Kidney (tissue), 13 donors: ENCODE measurements at regions not wholly inside any gene's neighbourhood (a gene's known extent, or its start where the extent isn't known, plus 50 kb on each side); places are given as distances from the start of the nearest gene placed in this dataset.
A peak's percentile ranks its signal among the peaks of the same experiment; 100 is the strongest.

Source experiments
- DNase-seq, 5 donors: peaks; one replicate each; pipeline ENCODE4 v3.0.0-alpha.2; 2013 to 2020
- FAIRE-seq: peaks from 2 replicates; lab custom pipeline; 2012; peaks lifted over from hg19 to GRCh38; lab: Jason Lieb, UNC
- H3K27ac ChIP-seq, 2 donors: one replicate each; pipeline ENCODE4 v1.7.0; 2013; ENCODE audit warnings: low read depth in 2 of 2, low read length in 2 of 2, inconsistent platforms in 1 of 2
- H3K27me3 ChIP-seq: one replicate; pipeline ENCODE4 v1.7.1; 2013; ENCODE audit warnings: low read length, inconsistent platforms; ENCODE audit not compliant: control insufficient read depth, insufficient read depth
- H3K36me3 ChIP-seq, 3 donors: one replicate each; pipeline versions ENCODE4 v1.7.0 to v1.7.1; 2013; ENCODE audit warnings: low read length in 3 of 3, control low read depth in 1 of 3, inconsistent platforms in 1 of 3; ENCODE audit not compliant: insufficient read depth in 3 of 3, control insufficient read depth in 2 of 3
- H3K4me1 ChIP-seq, 3 donors: one replicate each; pipeline versions ENCODE4 v1.7.0 to v1.7.1; 2013; ENCODE audit warnings: low read length in 3 of 3, inconsistent platforms in 1 of 3, low read depth in 1 of 3; ENCODE audit not compliant: control insufficient read depth in 2 of 3, insufficient read depth in 2 of 3
- H3K4me3 ChIP-seq, 3 donors: one replicate each; pipeline versions ENCODE4 v1.7.0 to v1.8.1; 2013; ENCODE audit warnings: low read length in 3 of 3, control low read depth in 1 of 3, inconsistent platforms in 1 of 3
- H3K9ac ChIP-seq, 3 donors: one replicate each; pipeline versions ENCODE4 v1.7.0 to v1.7.1; 2013; ENCODE audit warnings: low read length in 3 of 3, control low read depth in 1 of 3, inconsistent platforms in 1 of 3
- H3K9me3 ChIP-seq, 3 donors: one replicate each; pipeline versions ENCODE4 v1.7.0 to v1.7.1; 2013; ENCODE audit warnings: low read length in 3 of 3, control low read depth in 1 of 3, inconsistent platforms in 1 of 3; ENCODE audit not compliant: control insufficient read depth in 2 of 3, insufficient read depth in 1 of 3
- CTCF ChIP-seq: IDR thresholded peaks from 3 replicates; pipeline ENCODE4 v1.5.1; 2012; ENCODE audit warnings: mild to moderate bottlenecking, moderate library complexity, borderline replicate concordance; ENCODE audit not compliant: insufficient read depth; ENCODE audit errors: extremely low read depth
- intact Hi-C: fragments of 100-400 bp; cut with DNase I; formaldehyde crosslinking; loops from one replicate; pipeline ENCODE4 v1.11.1; 2022
- donor health status: control.
- donor health status: control.
- donor health status: control.
- donor health status: control.
- donor health status: control.
- donor health status: DM: yes; HTN: yes; CAD: no.
- donor health status: Normal renal cell carcinoma (clear cell type).

DNA sequence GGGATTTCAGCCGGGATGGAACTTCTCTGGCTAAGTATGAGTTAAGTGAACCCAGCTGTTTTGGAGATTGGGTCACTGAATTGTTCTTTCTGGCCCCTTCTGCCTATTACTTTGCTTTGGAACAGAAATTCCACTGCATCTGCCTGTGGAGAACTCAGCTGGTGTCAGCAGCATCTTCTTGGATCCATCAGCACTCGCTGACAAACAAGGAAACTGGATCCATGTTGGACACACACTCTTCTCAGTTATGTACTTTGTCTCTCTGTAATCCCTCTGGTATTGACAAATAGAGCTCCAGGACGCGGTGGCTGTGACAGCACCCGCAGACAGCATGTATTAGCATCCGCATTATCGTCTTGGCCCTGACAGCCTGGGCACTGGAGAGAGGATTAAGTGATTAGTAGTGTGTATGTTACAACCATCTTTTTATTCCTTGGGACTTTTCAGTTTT is 73.0 kb upstream of the BMPER start:
- Histone ChIP-seq H3K27me3 (no peaks in the 10 kb centered on the region), H3K4me1 (no peaks in the 10 kb centered on the region), H3K9me3 (no peaks in the 10 kb centered on the region), H3K36me3 (no peaks in the 10 kb centered on the region), H3K27ac (no peak overlapping the region), H3K9ac (no peak overlapping the region), H3K4me3 (no peak overlapping the region)
- TF ChIP-seq CTCF, result no peak
- no peak for FAIRE-seq
- DNase-seq, result no peak
- intact Hi-C loops, result no loop called here

DNA sequence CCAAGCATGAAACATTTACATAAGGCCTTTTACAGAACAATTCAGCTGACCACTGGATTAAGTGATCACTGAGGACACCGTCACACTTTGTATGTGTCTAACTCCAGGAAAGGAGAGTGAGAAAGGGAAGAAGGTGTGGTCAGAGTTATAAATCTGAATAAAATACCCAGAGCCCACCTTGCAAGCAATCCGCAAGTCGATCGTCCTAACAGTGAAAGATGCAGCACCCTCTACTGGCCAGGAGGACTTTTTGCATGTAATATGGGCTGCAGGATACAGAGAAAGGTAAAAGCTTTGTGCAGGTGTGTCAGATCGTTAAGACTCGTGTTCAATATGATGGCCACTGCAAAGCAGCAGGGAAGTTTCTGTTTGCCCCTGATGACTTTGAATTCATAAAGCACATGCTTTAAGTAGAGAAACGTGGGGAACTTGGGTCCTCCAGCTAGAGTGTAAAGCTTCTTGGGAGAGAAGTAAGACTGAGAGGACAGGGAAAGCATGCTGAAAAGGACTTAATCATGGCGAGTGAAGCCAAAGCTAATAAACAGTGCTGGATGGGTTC is 68.5 kb upstream of the BMPER start:
- Histone ChIP-seq H3K9ac (no peak overlapping the region), H3K4me1 (no peaks in the 10 kb centered on the region), H3K9me3 (no peaks in the 10 kb centered on the region), H3K4me3 (no peak overlapping the region), H3K27ac (no peak overlapping the region), H3K27me3 (no peaks in the 10 kb centered on the region), H3K36me3 (no peaks in the 10 kb centered on the region)
- no peak for TF ChIP-seq CTCF
- intact Hi-C loops, result no loop called here
- FAIRE-seq, result no peak
- DNase-seq, result no peak

DNA sequence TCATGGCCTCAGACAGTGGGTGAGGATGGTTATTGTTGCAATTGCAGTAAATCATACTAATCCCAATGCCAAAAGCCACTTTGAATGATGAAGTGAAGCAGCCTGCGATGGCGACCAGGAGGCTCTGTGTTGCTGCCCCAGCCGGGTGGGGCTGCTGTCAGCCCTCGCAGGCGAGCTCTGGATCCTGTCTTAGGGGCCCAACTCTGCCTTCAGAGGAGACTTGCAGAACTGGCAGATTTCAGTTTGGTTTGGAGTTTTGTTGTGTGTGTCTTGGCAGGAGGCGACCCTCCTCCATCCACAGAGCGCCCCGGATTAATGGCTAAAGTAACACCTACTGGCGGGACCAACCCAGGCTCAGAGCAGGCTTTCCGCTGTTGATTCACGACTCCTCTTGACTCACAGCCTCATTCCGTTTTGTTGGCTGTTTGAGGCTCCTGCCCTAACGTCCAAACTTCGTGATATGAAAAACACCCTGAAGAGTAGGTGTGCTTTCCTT is 67.9 kb upstream of the BMPER start:
- FAIRE-seq (no peak), DNase-seq (peak in 2 of 5 donors; percentile 4 to 35)
- no peak overlapping the region for H3K9ac ChIP-seq
- no peaks in the 10 kb centered on the region for H3K36me3 ChIP-seq
- intact Hi-C loops, result no loop called here
- no peaks in the 10 kb centered on the region for H3K4me1 ChIP-seq
- no peak overlapping the region for H3K27ac ChIP-seq
- no peak overlapping the region for H3K4me3 ChIP-seq
- no peaks in the 10 kb centered on the region for H3K27me3 ChIP-seq
- no peaks in the 10 kb centered on the region for H3K9me3 ChIP-seq
- no peak for TF ChIP-seq CTCF

DNA sequence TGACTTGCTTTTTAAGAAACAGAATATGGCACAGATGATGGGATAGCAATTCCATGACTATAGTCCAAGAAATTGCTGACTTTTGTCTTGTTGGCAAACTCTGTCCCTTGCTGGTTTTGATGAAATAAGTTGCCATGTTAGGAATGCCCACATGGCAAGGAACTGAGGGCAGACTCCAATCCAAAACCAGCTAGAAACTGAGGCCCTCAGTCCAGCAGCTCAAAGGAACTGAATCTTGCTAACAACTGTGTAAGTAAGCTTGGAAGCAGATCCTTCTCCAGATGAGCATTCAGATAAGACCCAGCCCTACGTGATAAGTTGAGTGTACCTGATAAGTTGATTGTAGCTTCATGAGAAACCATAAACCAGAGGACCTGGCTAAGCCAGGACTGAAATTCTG is 64.3 kb upstream of the BMPER start:
- TF ChIP-seq CTCF, result no peak
- Histone ChIP-seq H3K9me3 (no peaks in the 10 kb centered on the region), H3K4me3 (no peak overlapping the region), H3K4me1 (no peaks in the 10 kb centered on the region), H3K36me3 (no peaks in the 10 kb centered on the region), H3K27ac (no peak overlapping the region), H3K9ac (no peak overlapping the region), H3K27me3 (no peaks in the 10 kb centered on the region)
- intact Hi-C loops, result no loop called here
- DNase-seq, result no peak
- no peak for FAIRE-seq
